ENCODE measurements at regions not wholly inside any gene's neighbourhood (a gene's known extent, or its start where the extent isn't known, plus 50 kb on each side); places are given as distances from the start of the nearest gene placed in this dataset.
A peak's percentile ranks its signal among the peaks of the same experiment; 100 is the strongest.

DNA sequence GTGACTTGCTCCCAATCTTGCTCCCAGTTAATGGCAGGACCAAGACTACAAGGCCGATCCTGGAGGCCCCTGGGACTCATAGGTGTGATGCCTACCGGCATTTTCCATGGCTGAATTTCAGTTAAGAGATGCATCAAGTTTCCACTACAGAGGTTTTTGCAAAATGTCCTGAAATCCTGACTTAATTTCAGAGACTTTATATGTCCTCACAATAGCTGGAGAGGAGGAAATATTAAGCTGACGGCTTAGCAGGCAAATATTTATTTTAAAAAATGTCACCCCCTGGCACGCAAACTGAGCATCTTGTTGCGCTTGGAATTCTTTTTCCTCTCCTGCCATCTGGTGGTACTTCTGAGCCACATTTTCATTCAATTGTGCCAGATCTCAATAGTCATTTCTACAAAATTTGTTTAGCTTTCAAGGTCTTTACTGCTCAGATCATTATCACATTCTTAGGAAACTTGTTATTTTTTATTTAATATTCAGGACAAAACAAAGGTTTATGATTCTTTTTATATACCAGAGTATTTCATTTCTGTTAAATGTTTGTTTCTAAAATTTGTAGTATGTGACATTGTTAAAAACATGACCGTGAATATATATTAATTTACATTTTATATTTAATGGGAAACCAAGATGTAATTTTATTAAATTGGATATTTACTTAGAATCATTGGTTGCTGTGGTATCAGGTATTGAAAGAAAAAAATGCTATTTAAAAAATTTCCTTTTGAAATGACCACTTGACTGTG, 189.2 kb upstream of the THRB start:
- H3K27ac ChIP-seq (ENCODE audit: low read length), result no peak overlapping the region
- no peaks in the 10 kb centered on the region for H3K4me1 ChIP-seq (ENCODE audit: control insufficient read depth, insufficient read depth, low read length)
- no peaks in the 10 kb centered on the region for H3K27me3 ChIP-seq (ENCODE audit: control insufficient read depth, insufficient read depth, low read length)
- H3K9me3 ChIP-seq (ENCODE audit: control insufficient read depth, insufficient read depth, low read depth, low read length), result no peaks in the 10 kb centered on the region
- TF ChIP-seq POLR2AphosphoS5 (IDR thresholded peaks at IDR 0.05; ENCODE audit: low read depth, low read length) (no peak), TCF7L2 (IDR thresholded peaks at IDR 0.05; ENCODE audit: low read depth, low read length) (no peak)
- TF ChIP-seq, protein P1, sequence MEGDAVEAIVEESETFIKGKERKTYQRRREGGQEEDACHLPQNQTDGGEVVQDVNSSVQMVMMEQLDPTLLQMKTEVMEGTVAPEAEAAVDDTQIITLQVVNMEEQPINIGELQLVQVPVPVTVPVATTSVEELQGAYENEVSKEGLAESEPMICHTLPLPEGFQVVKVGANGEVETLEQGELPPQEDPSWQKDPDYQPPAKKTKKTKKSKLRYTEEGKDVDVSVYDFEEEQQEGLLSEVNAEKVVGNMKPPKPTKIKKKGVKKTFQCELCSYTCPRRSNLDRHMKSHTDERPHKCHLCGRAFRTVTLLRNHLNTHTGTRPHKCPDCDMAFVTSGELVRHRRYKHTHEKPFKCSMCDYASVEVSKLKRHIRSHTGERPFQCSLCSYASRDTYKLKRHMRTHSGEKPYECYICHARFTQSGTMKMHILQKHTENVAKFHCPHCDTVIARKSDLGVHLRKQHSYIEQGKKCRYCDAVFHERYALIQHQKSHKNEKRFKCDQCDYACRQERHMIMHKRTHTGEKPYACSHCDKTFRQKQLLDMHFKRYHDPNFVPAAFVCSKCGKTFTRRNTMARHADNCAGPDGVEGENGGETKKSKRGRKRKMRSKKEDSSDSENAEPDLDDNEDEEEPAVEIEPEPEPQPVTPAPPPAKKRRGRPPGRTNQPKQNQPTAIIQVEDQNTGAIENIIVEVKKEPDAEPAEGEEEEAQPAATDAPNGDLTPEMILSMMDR (IDR thresholded peaks at IDR 0.05), result peak; percentile 63
- no TSS peak for BruUV-seq (replicated peaks)
- no peaks in the 10 kb centered on the region for H3K36me3 ChIP-seq (ENCODE audit: control insufficient read depth, insufficient read depth, low read length)
- POLR2A ChIA-PET, result no interaction called here
- peak; percentile 36 for DNase-seq (ENCODE audit: low read depth, low spot score)
- CTCF ChIA-PET, result interaction anchor here (1.1 kb wide), 1 partner anchor 216 kb away, joined by 3 read pairs; no protein-coding TSS in a partner anchor
- in situ Hi-C loops (cut with HindIII; ENCODE audit: low pct_unique_long_range_greater_than_20kb, low sequenced_read_pairs), result no loop called here
- intact Hi-C loops (cut with micrococcal nuclease; ENCODE audit: unreplicated experiment), result loop anchor here (5.0 kb wide), 2 partner anchors 497 to 687 kb away; no protein-coding TSS in a partner anchor
- no peak overlapping the region for H3K4me3 ChIP-seq (ENCODE audit: low read depth in 2 of 2, low read length in 2 of 2)
- ATAC-seq, result no peak

DNA sequence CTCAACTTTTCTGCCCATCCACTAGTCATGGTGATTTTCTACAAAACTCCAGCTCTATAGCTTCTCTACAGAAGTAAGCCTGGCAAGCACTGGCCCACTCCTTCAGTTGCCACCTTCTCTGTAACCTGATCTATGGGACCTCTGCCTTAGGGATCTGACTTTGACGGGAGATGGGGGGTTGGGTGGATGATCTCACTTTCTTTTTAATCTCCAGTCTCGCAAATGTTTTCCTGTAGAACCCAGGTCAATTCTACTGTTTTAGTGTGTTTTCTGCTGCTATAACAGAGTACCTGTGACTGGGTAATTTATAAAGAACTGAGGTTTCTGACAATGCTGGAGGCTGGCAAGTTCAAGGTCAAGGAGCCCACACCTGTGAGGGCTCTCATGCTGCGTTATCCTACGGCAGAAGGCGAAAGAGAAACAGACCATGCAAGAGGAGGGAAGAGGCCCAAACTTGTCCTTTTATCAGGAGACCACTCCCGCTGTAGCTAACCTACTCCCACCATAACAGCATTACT, 189.9 kb upstream of the THRB start:
- no peak for DNase-seq (ENCODE audit: low read depth, low spot score)
- Histone ChIP-seq H3K4me1 (ENCODE audit: control insufficient read depth, insufficient read depth, low read length) (no peaks in the 10 kb centered on the region), H3K36me3 (ENCODE audit: control insufficient read depth, insufficient read depth, low read length) (no peaks in the 10 kb centered on the region), H3K27ac (ENCODE audit: low read length) (no peak overlapping the region), H3K27me3 (ENCODE audit: control insufficient read depth, insufficient read depth, low read length) (no peaks in the 10 kb centered on the region), H3K9me3 (ENCODE audit: control insufficient read depth, insufficient read depth, low read depth, low read length) (no peaks in the 10 kb centered on the region), H3K4me3 (ENCODE audit: low read depth in 2 of 2, low read length in 2 of 2) (no peak overlapping the region)
- in situ Hi-C loops (cut with HindIII; ENCODE audit: low pct_unique_long_range_greater_than_20kb, low sequenced_read_pairs), result no loop called here
- CTCF ChIA-PET, result interaction anchor here (1.1 kb wide), 1 partner anchor 217 kb away, joined by 3 read pairs; no protein-coding TSS in a partner anchor
- BruUV-seq (replicated peaks), result no TSS peak
- TF ChIP-seq, protein P2, sequence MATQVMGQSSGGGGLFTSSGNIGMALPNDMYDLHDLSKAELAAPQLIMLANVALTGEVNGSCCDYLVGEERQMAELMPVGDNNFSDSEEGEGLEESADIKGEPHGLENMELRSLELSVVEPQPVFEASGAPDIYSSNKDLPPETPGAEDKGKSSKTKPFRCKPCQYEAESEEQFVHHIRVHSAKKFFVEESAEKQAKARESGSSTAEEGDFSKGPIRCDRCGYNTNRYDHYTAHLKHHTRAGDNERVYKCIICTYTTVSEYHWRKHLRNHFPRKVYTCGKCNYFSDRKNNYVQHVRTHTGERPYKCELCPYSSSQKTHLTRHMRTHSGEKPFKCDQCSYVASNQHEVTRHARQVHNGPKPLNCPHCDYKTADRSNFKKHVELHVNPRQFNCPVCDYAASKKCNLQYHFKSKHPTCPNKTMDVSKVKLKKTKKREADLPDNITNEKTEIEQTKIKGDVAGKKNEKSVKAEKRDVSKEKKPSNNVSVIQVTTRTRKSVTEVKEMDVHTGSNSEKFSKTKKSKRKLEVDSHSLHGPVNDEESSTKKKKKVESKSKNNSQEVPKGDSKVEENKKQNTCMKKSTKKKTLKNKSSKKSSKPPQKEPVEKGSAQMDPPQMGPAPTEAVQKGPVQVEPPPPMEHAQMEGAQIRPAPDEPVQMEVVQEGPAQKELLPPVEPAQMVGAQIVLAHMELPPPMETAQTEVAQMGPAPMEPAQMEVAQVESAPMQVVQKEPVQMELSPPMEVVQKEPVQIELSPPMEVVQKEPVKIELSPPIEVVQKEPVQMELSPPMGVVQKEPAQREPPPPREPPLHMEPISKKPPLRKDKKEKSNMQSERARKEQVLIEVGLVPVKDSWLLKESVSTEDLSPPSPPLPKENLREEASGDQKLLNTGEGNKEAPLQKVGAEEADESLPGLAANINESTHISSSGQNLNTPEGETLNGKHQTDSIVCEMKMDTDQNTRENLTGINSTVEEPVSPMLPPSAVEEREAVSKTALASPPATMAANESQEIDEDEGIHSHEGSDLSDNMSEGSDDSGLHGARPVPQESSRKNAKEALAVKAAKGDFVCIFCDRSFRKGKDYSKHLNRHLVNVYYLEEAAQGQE (IDR thresholded peaks at IDR 0.05; ENCODE audit: insufficient read depth in 1 of 2, low read depth in 2 of 2, low read length in 1 of 2), result no peak
- no peak for TF ChIP-seq SIN3A (IDR thresholded peaks at IDR 0.05; ENCODE audit: borderline replicate concordance, insufficient read depth, low read depth, low read length)
- TF ChIP-seq, protein P1 (IDR thresholded peaks at IDR 0.05), result no peak
- no peak for TF ChIP-seq TCF7L2 (IDR thresholded peaks at IDR 0.05; ENCODE audit: low read depth, low read length)
- TF ChIP-seq POLR2AphosphoS5 (IDR thresholded peaks at IDR 0.05; ENCODE audit: low read depth, low read length), result no peak
- POLR2A ChIA-PET, result no interaction called here
- intact Hi-C loops (cut with micrococcal nuclease; ENCODE audit: unreplicated experiment), result loop anchor here (5.0 kb wide), 2 partner anchors 497 to 687 kb away; no protein-coding TSS in a partner anchor
- no peak for ATAC-seq
